GM06990 (cell line): ENCODE measurements at regions not wholly inside any gene's neighbourhood (a gene's known extent, or its start where the extent isn't known, plus 50 kb on each side); places are given as distances from the start of the nearest gene placed in this dataset.

Source experiments
- DNase-seq: peaks from one replicate; pipeline ENCODE4 v3.0.0-alpha.2; 2011; ENCODE audit not compliant: insufficient read length; ENCODE audit errors: extremely low read depth
- H3K27me3 ChIP-seq: replicated peaks from 2 replicates; pipeline ENCODE4 v1.6.0; 2011; ENCODE audit warnings: low read length; ENCODE audit not compliant: control insufficient read depth, insufficient read depth
- H3K36me3 ChIP-seq: 2 replicates; pipeline ENCODE4 v1.5.1; 2011; ENCODE audit warnings: low read length; ENCODE audit not compliant: control insufficient read depth, insufficient read depth
- H3K4me3 ChIP-seq: replicated peaks from 2 replicates; pipeline ENCODE4 v1.5.1; 2011; ENCODE audit warnings: low read depth, mild to moderate bottlenecking, control low read depth, low read length
- CTCF ChIP-seq: IDR thresholded peaks from 2 replicates; pipeline ENCODE4 v1.5.1; 2011; ENCODE audit warnings: low read length, control low read depth, mild to moderate bottlenecking, inconsistent platforms; ENCODE audit not compliant: insufficient read depth, poor library complexity, severe bottlenecking

GRCh38 chr7:8975681-8976080 is 542.3 kb downstream of the NXPH1 start:
- DNase-seq = no peak
- no peak overlapping the region for H3K4me3 ChIP-seq
- H3K36me3 ChIP-seq = no peaks in the 10 kb centered on the region
- TF ChIP-seq CTCF = no peak
- H3K27me3 ChIP-seq = no peaks in the 10 kb centered on the region

DNA sequence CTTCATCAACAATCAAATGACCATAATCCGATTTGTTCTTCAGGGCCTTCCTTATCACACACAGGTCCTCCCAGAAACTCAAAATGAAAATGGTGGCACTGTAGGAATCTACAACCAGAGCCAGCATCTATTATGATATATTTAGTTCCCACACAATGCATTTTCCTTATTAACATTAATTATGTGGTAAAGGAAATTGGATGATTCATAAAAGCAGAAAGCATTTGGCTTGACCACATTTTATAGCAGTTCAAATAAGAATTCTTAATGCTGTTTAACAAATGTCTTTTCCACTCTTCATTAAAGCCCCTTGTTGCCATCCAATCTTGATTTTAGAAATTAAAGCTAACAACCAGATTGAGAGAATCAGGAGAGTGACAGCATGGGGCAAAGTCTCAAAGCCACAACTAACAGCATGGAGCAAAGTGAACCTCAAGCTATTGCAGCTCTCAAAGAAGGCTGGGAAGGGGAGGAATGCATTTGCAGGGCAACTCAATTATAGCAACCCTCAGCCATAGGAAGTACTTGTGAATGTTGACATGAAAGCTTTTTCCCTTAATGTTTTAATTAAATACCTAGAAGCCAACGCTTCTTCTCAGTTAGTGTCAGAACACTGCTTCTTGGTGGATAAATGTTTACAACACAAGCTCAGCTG is 549.1 kb downstream of the NXPH1 start:
- no peak for TF ChIP-seq CTCF
- no peaks in the 10 kb centered on the region for H3K36me3 ChIP-seq
- DNase-seq = no peak
- no peak overlapping the region for H3K4me3 ChIP-seq
- no peaks in the 10 kb centered on the region for H3K27me3 ChIP-seq

- Histone ChIP-seq H3K27me3 (no peaks in the 10 kb centered on the region), H3K36me3 (no peaks in the 10 kb centered on the region), H3K4me3 (no peak overlapping the region)
- no peak for DNase-seq
- no peak for TF ChIP-seq CTCF
Measured at GRCh38 chr7:8985255-8985654, 551.8 kb downstream of the NXPH1 start.

DNA sequence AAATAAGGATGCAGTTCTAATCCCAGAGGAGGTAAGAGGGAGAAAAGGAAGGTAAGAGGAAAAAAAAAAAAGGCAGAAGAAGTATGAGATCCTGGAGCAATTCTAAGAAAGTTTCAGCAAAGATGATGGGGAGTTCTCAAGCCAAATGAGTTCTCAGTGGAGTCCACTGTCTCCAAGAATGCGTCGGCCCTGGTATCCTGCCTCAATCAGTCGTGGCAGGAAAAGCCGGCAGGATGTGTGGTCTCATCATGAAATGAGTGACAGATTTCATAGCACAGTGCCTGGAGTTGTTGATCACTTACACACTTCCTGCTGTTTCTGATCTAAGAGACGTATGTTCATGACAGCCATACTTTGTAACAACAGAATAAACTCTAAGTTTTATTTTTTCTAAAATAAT is 554.9 kb downstream of the NXPH1 start:
- Histone ChIP-seq H3K4me3 (no peak overlapping the region), H3K36me3 (no peaks in the 10 kb centered on the region), H3K27me3 (no peaks in the 10 kb centered on the region)
- TF ChIP-seq CTCF = no peak
- no peak for DNase-seq

- TF ChIP-seq CTCF = no peak
- H3K36me3 ChIP-seq = no peaks in the 10 kb centered on the region
- no peak for DNase-seq
- H3K27me3 ChIP-seq = no peaks in the 10 kb centered on the region
- H3K4me3 ChIP-seq = no peak overlapping the region
Measured at GRCh38 chr7:8991159-8991558, 557.8 kb downstream of the NXPH1 start.

GRCh38 chr7:8998762-8999161 is 565.4 kb downstream of the NXPH1 start:
- no peak for DNase-seq
- Histone ChIP-seq H3K4me3 (no peak overlapping the region), H3K27me3 (no peaks in the 10 kb centered on the region), H3K36me3 (no peaks in the 10 kb centered on the region)
- TF ChIP-seq CTCF = no peak
